ENCODE measurements at regions not wholly inside any gene's neighbourhood (a gene's known extent, or its start where the extent isn't known, plus 50 kb on each side); places are given as distances from the start of the nearest gene placed in this dataset.

GRCh38 chr5:3354606-3355005 lies 241.0 kb upstream of the IRX1 start:
- ATAC-seq (ENCODE audit: low read depth) (no peak), DNase-seq (no peak)
- Histone ChIP-seq H3K4me2 (replicated peaks; ENCODE audit: low read depth, low read length, poor library complexity, severe bottlenecking) (no peak overlapping the region), H3K9ac (ENCODE audit: low read length) (no peak overlapping the region), H2AFZ (ENCODE audit: insufficient read depth, low read depth, low read length, poor library complexity, severe bottlenecking) (no peak overlapping the region), H3K9me3 (ENCODE audit: control extremely low read depth in 1 of 3, control insufficient read depth in 2 of 3, insufficient read depth in 1 of 3, low read length in 2 of 3) (peaks cover 0 to 17% (median 0%) of the 10 kb centered on the region in 3 donors), H3K79me2 (ENCODE audit: control insufficient read depth, insufficient read depth, low read length) (no peaks in the 10 kb centered on the region), H3K36me3 (replicated peaks in 1 of 2; ENCODE audit: control extremely low read depth in 1 of 2, control insufficient read depth in 1 of 2, extremely low read depth in 1 of 2, insufficient read depth in 2 of 2, low read length in 1 of 2) (no peaks in the 10 kb centered on the region), H3K4me1 (ENCODE audit: control insufficient read depth in 2 of 2, insufficient read depth in 2 of 2, low read length in 2 of 2) (no peaks in the 10 kb centered on the region), H3K27ac (ENCODE audit: low read length in 2 of 2) (no peak overlapping the region), H3K27me3 (replicated peaks in 1 of 4; ENCODE audit: control extremely low read depth in 1 of 4, control insufficient read depth in 3 of 4, insufficient read depth in 4 of 4, low read length in 3 of 4) (no peaks in the 10 kb centered on the region), H3K4me3 (ENCODE audit: control extremely low read depth in 1 of 5, extremely low read depth in 1 of 5, insufficient read depth in 1 of 5, low read depth in 2 of 5, low read length in 4 of 5) (no peak overlapping the region), H4K20me1 (ENCODE audit: control insufficient read depth, insufficient read depth, low read length, poor library complexity, severe bottlenecking) (no peaks in the 10 kb centered on the region)
- intact Hi-C loops (cut with micrococcal nuclease): no loop called here
- no peak for TF ChIP-seq CTCF (IDR thresholded peaks at IDR 0.05)
- no peak for TF ChIP-seq EZH2 (IDR thresholded peaks at IDR 0.05; ENCODE audit: borderline replicate concordance, insufficient read depth, low read depth, low read length, poor library complexity, severe bottlenecking)
- whole genome bisulfite sequencing (ENCODE audit: insufficient coverage): 83% methylated on average over 4 of the region's 7 CpGs
- ChIA-PET POLR2A (no interaction called here), CTCF (no interaction called here)
- no peak overlapping the region for H3K4me3 Mint-ChIP-seq
- no peak overlapping the region for H3K27ac Mint-ChIP-seq
- no peaks in the 10 kb centered on the region for H3K27me3 Mint-ChIP-seq
- H3K9me3 Mint-ChIP-seq (ENCODE audit: insufficient read depth): peaks cover 7% of the 10 kb centered on the region
- no peaks in the 10 kb centered on the region for H3K4me1 Mint-ChIP-seq

GRCh38 chr5:3353561-3353960 lies 242.1 kb upstream of the IRX1 start:
- ChIA-PET POLR2A (no interaction called here), CTCF (no interaction called here)
- Histone ChIP-seq H3K27ac (ENCODE audit: low read length in 2 of 2) (no peak overlapping the region), H3K27me3 (replicated peaks in 1 of 4; ENCODE audit: control extremely low read depth in 1 of 4, control insufficient read depth in 3 of 4, insufficient read depth in 4 of 4, low read length in 3 of 4) (no peaks in the 10 kb centered on the region), H3K9ac (ENCODE audit: low read length) (no peak overlapping the region), H4K20me1 (ENCODE audit: control insufficient read depth, insufficient read depth, low read length, poor library complexity, severe bottlenecking) (no peaks in the 10 kb centered on the region), H3K36me3 (replicated peaks in 1 of 2; ENCODE audit: control extremely low read depth in 1 of 2, control insufficient read depth in 1 of 2, extremely low read depth in 1 of 2, insufficient read depth in 2 of 2, low read length in 1 of 2) (no peaks in the 10 kb centered on the region), H3K79me2 (ENCODE audit: control insufficient read depth, insufficient read depth, low read length) (no peaks in the 10 kb centered on the region), H3K9me3 (ENCODE audit: control extremely low read depth in 1 of 3, control insufficient read depth in 2 of 3, insufficient read depth in 1 of 3, low read length in 2 of 3) (peaks cover 0 to 22% (median 0%) of the 10 kb centered on the region in 3 donors), H2AFZ (ENCODE audit: insufficient read depth, low read depth, low read length, poor library complexity, severe bottlenecking) (no peak overlapping the region), H3K4me3 (ENCODE audit: control extremely low read depth in 1 of 5, extremely low read depth in 1 of 5, insufficient read depth in 1 of 5, low read depth in 2 of 5, low read length in 4 of 5) (no peak overlapping the region), H3K4me1 (ENCODE audit: control insufficient read depth in 2 of 2, insufficient read depth in 2 of 2, low read length in 2 of 2) (no peaks in the 10 kb centered on the region), H3K4me2 (replicated peaks; ENCODE audit: low read depth, low read length, poor library complexity, severe bottlenecking) (no peak overlapping the region)
- no peak for TF ChIP-seq CTCF (IDR thresholded peaks at IDR 0.05)
- no peak for TF ChIP-seq EZH2 (IDR thresholded peaks at IDR 0.05; ENCODE audit: borderline replicate concordance, insufficient read depth, low read depth, low read length, poor library complexity, severe bottlenecking)
- Mint-ChIP-seq H3K9me3 (ENCODE audit: insufficient read depth) (peaks cover 7% of the 10 kb centered on the region), H3K27ac (no peak overlapping the region), H3K27me3 (no peaks in the 10 kb centered on the region), H3K4me1 (no peaks in the 10 kb centered on the region), H3K4me3 (no peak overlapping the region)
- DNase-seq (no peak), ATAC-seq (ENCODE audit: low read depth) (no peak)
- WGBS (ENCODE audit: insufficient coverage): 77% methylated on average over 6 of the region's 7 CpGs
- intact Hi-C loops (cut with micrococcal nuclease): no loop called here
